Fibroblast of skin of left biceps (primary cell): ENCODE measurements at regions not wholly inside any gene's neighbourhood (a gene's known extent, or its start where the extent isn't known, plus 50 kb on each side); places are given as distances from the start of the nearest gene placed in this dataset.

ENCODE experiments used
- DNase-seq, 2 experiments: peaks; one replicate each; pipeline ENCODE4 v3.0.0-alpha.2; 2013; ENCODE audit warnings: low read depth in 2 of 2

GRCh38 chr1:30419831-30420230, 303.6 kb downstream of the MATN1 start:
- DNase-seq = no peak

- DNase-seq = no peak
Measured at GRCh38 chr1:30418939-30419720, 304.3 kb downstream of the MATN1 start.

DNA sequence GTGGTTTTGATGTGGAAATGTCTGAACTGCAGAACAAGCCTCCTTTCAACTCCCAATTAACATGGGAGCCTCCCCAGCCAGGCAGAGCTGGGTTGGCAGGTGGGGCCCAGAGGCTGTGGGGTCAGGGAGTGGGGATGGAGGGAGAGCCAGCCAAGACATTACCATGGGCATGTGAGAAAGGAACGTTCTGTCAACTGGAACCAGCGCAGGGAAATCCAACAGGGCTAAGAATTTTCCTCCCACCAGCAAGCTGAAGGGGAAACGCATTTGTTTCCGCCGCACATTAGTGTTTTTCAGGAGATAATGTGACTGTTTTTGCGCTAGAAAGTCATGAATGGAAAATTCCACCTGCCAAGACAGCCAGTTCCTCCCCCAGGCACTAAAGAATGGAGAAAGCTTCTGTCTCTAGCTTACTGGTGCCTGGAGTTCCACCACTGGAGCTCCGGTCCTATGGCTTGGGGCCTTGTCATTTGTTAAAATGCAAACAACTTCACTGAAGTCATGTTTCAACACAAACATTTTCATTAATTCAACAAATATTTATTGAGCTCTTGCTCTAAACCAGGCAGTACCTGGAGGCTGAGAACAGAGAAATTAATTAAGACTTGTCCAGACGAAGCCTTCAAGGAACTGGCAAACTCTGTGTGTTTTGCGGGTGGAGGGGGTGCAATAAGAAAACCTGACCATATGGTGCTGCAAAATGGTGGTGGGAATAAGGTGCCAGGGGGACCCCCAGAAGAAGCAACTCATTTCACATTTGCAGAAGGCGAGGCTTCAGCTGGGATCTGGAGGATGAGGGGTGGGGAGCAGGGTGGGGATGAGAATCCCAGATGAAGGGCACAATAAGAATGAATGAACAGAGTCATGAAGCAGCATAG, 305.1 kb downstream of the MATN1 start:
- no peak for DNase-seq

- DNase-seq = no peak
Measured at GRCh38 chr1:30417701-30418046, 305.7 kb downstream of the MATN1 start.

DNA sequence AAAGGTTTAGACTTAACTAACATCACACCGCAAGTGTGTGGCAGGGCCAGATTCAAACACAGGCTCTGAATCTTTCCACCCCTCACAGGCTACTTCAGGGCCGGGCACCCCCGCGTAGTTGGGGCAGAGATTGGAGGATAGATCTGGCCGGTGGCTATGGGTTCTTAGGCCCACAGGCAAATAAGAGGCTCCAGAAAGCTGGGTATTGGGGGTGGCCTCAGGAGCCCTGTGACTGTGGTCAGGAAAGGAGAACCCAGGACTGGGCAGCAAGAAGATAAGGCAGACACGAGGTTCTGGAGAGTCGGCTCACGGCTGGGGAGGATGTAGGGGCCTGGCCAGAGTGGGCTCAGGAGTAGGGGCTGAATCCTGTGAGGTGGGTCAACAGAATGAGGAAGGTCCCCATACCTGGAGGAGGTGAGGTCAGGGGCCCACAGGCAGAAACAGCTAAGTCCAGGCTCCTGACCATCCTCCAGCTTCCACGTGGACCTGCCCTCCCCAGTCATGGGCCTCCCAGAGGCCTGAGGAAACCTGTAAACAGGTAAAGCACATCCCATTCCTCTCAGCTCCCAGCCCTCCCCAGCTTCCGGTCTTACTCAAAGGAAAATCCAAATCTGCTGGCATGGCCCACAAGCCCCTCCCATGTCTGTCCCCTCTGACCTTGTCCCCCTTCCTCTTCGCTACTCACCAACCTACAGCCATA, 306.2 kb downstream of the MATN1 start:
- DNase-seq = no peak

DNA sequence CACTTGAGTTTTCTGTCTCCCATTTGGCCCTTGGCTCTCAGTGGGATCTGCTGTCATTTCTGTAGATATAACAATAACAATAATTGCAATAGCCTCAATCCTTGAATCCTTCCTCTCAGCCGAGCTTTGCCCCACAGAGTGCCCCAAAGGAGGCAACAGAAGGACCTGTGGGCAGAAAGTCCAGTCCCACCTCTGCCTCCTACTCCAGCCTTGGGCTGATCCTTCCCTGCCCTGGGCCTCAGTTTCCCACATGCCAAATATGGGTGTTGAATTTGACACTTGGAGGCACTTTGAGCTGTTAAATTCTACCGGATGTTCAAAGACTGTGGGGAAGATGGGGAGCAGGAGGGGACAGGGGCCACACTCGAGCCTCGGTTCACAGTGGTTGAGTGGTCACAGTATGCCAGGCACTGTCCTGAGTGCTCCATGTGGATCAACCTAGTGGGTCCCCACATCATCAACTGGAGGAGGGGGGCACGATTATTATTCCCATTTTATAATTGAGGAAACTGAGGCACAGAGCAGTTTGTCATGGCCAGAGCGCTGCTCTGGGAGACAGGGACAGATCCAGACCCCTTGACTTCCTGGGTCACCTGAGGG, 307.1 kb downstream of the MATN1 start:
- no peak for DNase-seq

DNA sequence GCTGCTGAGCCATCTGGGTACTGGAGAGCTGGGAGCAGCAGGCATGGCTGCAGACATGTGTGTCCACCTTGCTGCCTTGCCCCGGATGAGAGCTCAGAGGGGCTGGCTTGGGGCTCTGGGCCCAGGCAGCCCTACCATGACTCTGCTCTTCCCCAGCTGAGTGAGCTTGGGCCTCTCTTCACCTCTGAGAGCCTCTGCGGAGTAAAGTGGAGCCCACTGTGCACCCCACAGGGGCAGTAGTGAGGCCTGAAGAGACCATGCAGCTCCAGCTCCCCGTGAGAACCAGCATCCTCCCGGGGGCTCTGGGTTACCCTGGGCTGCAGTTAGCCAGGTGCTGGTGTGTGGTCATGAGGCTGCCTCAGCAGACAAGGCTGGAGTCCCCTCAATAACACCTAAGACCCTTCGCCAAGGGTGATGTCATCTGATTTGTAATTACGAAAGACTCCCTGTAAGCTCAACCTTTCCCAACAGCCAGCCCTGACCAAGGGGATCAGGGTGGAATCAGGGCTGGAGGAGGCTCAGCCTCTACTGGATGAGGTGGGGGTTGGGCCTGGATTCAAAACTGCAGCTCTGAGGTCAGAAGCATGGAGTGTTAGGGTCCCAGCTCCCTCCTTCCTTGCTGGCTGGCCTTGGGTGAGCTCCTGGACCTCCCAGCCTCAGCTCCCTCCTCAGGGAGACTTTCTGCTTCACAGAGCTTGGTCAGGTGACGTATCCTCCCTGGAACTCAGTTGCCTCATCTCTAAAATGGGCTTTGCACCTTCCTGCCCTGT, 308.0 kb downstream of the MATN1 start:
- no peak for DNase-seq

DNA sequence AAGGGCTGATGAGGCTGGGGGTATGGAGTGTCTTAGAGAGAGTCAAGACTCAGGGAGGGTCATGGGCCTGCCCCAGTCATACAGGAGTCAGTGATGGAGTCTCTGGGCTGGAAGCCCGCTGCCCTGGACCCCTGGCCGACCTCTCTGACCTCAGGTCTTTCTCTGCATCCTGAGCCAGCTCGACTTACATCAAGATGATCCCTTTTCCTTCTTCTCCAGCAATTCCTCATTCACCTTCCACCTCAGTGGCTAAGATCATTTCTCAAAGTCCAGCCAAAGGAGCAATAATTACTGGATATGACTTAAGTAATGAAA, 308.6 kb downstream of the MATN1 start:
- DNase-seq = no peak

GRCh38 chr1:30414086-30414850, 309.1 kb downstream of the MATN1 start:
- no peak for DNase-seq

GRCh38 chr1:30413606-30414005, 309.8 kb downstream of the MATN1 start:
- no peak for DNase-seq

DNA sequence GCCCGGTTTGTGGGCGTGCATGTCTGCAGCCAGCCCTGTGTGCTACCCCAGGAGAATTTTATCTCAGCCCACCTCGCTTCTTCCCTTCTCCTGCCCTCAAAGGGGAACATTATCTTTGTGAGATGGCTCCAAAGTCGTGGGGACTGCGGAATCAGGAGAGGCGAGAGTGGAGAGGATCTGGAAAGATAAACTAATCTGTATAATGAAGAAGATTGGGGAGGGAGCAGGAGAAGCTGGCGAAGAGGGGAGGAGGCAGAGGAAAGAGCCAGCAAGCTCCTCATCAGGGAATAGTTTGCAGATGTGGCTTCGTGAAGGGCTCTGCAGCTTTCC, 310.3 kb downstream of the MATN1 start:
- DNase-seq = no peak

DNA sequence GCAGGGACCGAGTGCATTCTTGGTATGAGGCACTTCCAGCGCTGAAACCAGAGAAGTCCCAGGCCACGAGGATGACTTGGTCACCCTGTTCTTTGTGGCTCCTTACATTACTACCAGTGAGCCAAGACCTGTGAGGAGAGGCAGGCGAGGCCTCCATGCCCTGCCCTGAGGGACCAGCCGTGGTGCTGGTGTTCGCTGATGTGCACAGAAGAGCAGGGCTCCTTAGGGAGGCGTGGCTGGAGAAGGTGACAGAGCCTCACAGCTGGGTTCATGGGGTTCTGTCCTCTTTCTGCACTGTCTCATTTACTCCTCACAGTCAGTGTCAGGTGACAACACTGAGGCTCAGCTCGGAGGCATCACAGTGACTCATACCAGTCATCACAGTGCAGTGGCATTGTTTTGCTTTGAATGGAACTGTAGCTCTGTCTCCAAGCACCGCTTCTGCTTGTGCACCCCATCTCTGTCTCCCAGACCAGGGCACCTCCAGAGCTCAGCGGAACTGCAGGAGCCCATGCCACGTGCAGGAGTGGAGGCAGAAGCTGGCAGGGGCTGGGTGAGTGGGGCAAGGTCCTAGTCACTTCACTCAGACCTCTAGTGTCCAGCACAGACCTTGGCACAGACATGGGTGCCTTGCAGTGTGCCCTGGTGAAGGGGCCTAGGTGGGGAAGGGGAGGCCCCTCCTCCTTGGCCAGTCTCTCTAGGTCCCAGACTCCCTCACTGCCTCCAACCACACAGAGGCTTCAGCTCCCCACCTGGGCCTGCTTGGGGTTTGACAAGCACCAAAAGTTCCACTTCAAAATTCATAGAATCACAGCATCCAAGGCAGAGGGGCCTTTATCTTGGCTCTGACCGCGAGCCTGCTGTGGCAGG, 310.9 kb downstream of the MATN1 start:
- DNase-seq = no peak

- no peak for DNase-seq
Measured at GRCh38 chr1:30411206-30411605, 312.2 kb downstream of the MATN1 start.

DNA sequence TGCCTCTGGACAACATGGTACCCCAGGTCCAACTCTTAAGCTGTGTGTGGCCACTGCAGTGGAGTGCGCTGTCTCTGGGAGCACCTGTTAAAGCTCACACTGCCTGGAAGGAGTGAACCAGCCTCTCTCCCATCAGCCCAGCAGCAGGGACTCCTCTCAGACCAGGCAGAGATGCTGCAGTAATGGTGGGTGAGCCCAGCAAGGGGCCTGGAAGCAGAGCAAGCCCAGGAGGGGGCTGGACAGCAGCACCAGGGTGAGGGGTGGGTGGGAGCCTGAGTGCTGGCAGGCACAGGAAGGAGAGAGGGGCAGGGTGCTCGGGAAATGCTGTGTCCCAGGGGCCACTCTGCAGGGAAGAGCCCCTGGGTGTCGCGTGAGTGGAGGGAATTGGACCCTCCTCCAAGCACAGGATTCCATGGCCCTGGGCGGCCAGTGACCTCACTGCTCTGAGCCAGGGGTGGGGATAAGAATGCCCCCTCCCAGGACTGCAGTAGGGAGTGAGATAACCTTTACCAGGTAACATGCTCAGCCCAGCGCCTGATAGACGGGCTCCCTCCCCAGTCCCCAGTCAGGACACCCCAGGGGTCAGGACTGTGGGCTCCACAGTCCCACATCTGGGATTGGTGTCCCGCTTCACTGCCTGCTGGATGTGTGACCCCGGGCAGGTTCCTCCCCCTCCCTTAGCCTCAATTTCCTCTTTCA, 313.1 kb downstream of the MATN1 start:
- no peak for DNase-seq

- DNase-seq = no peak
Measured at GRCh38 chr1:30409476-30410152, 313.8 kb downstream of the MATN1 start.

DNA sequence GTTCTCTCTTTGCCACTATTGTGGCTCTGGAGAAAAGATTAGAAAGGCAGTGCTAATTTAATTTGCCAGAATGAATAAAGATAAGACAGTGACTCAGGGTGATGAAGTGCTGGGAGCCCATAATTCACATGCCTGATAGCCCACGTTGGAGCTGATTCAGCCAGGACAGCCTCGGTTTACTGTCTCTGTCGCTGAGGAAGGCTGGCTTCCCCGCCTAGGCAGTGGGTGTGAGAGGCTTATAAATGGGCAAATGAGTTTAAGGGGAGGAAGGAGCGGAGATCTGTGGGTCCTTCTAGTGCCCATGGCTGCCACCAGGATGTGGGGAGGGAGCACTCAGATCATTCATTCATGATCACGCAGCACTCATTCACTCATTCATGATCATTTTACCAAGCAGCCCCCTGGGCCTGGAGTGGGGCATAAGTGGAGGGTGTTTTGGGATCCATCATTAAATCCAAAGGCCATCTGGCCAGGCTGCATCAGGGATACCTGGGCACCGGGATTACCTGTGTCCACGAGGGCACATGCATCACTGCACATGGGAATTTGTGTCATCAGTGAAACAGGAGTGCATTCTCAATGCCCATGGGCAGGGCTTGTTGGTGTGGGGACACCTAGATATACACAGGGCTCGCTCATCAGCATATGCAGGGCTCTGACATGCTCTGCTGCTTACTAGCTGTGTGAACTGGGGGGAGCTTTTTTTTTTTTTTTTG, 315.4 kb downstream of the MATN1 start:
- no peak for DNase-seq

- DNase-seq = no peak
Measured at GRCh38 chr1:30406996-30407864, 316.2 kb downstream of the MATN1 start.
